Liver (tissue), 3 donors: ENCODE measurements at regions not wholly inside any gene's neighbourhood (a gene's known extent, or its start where the extent isn't known, plus 50 kb on each side); places are given as distances from the start of the nearest gene placed in this dataset.

Source experiments
- FOXA1 ChIP-seq: IDR thresholded peaks from 2 replicates; pipeline ENCODE4 v1.6.1; 2016; ENCODE audit warnings: antibody characterized with exemption
- GABPA ChIP-seq, 2 donors: IDR thresholded peaks in 1 of 2; conservative IDR thresholded peaks in 1 of 2; 2 replicates each; pipeline ENCODE4 v1.6.1; 2016; ENCODE audit warnings: antibody characterized with exemption in 2 of 2, mild to moderate bottlenecking in 1 of 2, moderate library complexity in 1 of 2
- JUND ChIP-seq, 2 donors: IDR thresholded peaks; 2 replicates each; pipeline ENCODE4 v1.6.1; 2016; ENCODE audit warnings: antibody characterized with exemption in 2 of 2
- RAD21 ChIP-seq, 2 donors: IDR thresholded peaks; 2 replicates each; pipeline ENCODE4 v1.6.1; 2016; ENCODE audit warnings: antibody characterized with exemption in 2 of 2, mild to moderate bottlenecking in 2 of 2
- SP1 ChIP-seq: IDR thresholded peaks from 2 replicates; pipeline ENCODE4 v1.6.1; 2018; ENCODE audit warnings: antibody characterized with exemption, mild to moderate bottlenecking
- TAF1 ChIP-seq: conservative IDR thresholded peaks from 2 replicates; pipeline ENCODE4 v1.6.1; 2016; ENCODE audit warnings: antibody characterized with exemption, mild to moderate bottlenecking
- TF ChIP-seq, protein P1 (sequence below): fragments of 150-350 bp; IDR thresholded peaks from 2 replicates; pipeline ENCODE4 v1.5.1; 2017; ENCODE audit warnings: improper control_type of control experiment, low read depth, low read length; ENCODE audit not compliant: missing input control
- TF ChIP-seq, protein P2 (sequence below): IDR thresholded peaks from 2 replicates; pipeline ENCODE4 v1.6.1; 2016; ENCODE audit warnings: antibody characterized with exemption
- TF ChIP-seq, protein P3 (sequence below): IDR thresholded peaks from 2 replicates; pipeline ENCODE4 v1.6.1; 2016; ENCODE audit warnings: antibody characterized with exemption, mild to moderate bottlenecking
- TF ChIP-seq, protein P4 (sequence below): IDR thresholded peaks from 2 replicates; pipeline ENCODE4 v1.6.1; 2016; ENCODE audit warnings: antibody characterized with exemption
- TF ChIP-seq, protein P5 (sequence below): IDR thresholded peaks from 2 replicates; pipeline ENCODE4 v1.6.1; 2016; ENCODE audit warnings: antibody characterized with exemption
- donor health status: healthy.
- donor health status: healthy.

DNA sequence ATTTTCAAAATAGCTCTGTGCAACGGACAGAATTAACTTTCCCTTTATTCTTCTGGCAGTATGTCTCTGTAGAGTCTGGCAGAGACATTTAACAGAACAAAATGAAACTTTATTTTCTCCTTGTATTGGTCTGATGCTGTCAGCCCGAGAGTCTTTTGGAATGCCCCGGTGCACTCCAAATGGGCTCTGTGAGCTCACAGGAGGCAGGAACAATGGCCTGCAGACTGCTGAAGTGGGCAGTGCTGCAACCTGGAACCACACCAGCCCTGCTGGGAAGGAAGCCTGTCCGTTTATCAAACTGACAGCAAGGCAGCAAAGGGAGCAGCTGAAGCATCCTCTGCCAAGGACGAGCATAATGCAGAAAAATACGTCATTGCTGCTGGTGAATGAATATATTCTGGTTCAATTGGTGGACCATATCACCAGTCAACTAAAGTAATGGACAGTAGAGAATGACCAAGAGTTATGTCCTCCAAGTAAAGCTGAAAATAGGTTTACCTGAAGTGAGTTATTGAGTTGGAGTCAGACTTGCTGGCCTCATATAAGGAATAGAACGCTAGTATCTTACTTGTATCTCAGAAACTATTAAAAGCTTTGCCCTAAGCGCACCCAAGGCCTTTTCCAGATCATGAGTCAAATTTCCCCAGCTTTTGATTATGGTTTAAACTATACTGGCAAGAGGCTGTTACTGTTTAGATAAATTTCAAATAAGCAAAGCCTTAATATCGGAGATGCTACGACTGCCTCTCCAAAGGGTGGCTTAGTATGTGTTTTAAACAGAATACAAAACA lies 207.6 kb upstream of the TANK start:
- TF ChIP-seq JUND (IDR thresholded peaks at IDR 0.05) (no peak), GABPA (IDR thresholded peaks at IDR 0.05 in 1 of 2, conservative IDR thresholded peaks at IDR 0.05 in 1 of 2) (no peak), TAF1 (no peak), RAD21 (IDR thresholded peaks at IDR 0.05) (no peak), SP1 (no peak), FOXA1 (no peak)
- TF ChIP-seq, protein P1, sequence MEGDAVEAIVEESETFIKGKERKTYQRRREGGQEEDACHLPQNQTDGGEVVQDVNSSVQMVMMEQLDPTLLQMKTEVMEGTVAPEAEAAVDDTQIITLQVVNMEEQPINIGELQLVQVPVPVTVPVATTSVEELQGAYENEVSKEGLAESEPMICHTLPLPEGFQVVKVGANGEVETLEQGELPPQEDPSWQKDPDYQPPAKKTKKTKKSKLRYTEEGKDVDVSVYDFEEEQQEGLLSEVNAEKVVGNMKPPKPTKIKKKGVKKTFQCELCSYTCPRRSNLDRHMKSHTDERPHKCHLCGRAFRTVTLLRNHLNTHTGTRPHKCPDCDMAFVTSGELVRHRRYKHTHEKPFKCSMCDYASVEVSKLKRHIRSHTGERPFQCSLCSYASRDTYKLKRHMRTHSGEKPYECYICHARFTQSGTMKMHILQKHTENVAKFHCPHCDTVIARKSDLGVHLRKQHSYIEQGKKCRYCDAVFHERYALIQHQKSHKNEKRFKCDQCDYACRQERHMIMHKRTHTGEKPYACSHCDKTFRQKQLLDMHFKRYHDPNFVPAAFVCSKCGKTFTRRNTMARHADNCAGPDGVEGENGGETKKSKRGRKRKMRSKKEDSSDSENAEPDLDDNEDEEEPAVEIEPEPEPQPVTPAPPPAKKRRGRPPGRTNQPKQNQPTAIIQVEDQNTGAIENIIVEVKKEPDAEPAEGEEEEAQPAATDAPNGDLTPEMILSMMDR: no peak
- TF ChIP-seq, protein P2, sequence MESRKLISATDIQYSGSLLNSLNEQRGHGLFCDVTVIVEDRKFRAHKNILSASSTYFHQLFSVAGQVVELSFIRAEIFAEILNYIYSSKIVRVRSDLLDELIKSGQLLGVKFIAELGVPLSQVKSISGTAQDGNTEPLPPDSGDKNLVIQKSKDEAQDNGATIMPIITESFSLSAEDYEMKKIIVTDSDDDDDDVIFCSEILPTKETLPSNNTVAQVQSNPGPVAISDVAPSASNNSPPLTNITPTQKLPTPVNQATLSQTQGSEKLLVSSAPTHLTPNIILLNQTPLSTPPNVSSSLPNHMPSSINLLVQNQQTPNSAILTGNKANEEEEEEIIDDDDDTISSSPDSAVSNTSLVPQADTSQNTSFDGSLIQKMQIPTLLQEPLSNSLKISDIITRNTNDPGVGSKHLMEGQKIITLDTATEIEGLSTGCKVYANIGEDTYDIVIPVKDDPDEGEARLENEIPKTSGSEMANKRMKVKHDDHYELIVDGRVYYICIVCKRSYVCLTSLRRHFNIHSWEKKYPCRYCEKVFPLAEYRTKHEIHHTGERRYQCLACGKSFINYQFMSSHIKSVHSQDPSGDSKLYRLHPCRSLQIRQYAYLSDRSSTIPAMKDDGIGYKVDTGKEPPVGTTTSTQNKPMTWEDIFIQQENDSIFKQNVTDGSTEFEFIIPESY: no peak
- TF ChIP-seq, protein P3, sequence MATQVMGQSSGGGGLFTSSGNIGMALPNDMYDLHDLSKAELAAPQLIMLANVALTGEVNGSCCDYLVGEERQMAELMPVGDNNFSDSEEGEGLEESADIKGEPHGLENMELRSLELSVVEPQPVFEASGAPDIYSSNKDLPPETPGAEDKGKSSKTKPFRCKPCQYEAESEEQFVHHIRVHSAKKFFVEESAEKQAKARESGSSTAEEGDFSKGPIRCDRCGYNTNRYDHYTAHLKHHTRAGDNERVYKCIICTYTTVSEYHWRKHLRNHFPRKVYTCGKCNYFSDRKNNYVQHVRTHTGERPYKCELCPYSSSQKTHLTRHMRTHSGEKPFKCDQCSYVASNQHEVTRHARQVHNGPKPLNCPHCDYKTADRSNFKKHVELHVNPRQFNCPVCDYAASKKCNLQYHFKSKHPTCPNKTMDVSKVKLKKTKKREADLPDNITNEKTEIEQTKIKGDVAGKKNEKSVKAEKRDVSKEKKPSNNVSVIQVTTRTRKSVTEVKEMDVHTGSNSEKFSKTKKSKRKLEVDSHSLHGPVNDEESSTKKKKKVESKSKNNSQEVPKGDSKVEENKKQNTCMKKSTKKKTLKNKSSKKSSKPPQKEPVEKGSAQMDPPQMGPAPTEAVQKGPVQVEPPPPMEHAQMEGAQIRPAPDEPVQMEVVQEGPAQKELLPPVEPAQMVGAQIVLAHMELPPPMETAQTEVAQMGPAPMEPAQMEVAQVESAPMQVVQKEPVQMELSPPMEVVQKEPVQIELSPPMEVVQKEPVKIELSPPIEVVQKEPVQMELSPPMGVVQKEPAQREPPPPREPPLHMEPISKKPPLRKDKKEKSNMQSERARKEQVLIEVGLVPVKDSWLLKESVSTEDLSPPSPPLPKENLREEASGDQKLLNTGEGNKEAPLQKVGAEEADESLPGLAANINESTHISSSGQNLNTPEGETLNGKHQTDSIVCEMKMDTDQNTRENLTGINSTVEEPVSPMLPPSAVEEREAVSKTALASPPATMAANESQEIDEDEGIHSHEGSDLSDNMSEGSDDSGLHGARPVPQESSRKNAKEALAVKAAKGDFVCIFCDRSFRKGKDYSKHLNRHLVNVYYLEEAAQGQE: no peak
- TF ChIP-seq, protein P4, sequence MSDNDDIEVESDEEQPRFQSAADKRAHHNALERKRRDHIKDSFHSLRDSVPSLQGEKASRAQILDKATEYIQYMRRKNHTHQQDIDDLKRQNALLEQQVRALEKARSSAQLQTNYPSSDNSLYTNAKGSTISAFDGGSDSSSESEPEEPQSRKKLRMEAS: no peak
- TF ChIP-seq, protein P5, sequence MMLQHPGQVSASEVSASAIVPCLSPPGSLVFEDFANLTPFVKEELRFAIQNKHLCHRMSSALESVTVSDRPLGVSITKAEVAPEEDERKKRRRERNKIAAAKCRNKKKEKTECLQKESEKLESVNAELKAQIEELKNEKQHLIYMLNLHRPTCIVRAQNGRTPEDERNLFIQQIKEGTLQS: no peak
